GM19328 (cell line): ENCODE measurements at regions not wholly inside any gene's neighbourhood (a gene's known extent, or its start where the extent isn't known, plus 50 kb on each side); places are given as distances from the start of the nearest gene placed in this dataset.
"Not testable (repeated sequence)": the region's sequence is repeated elsewhere in the genome, so short reads cannot be mapped to it uniquely, and the experiment has no call there.

ENCODE experiments used
- ATAC-seq: cut with Tn5 transposase; IDR thresholded peaks from one replicate; pipeline ENCODE4 v1.9.1; 2021; ENCODE audit warnings: mild to moderate bottlenecking, moderate library complexity; ENCODE audit not compliant: unreplicated experiment

- no peak for ATAC-seq
Measured at GRCh38 chr5:125433457-125433856, 687.0 kb upstream of the ZNF608 start.

- no peak for ATAC-seq
Measured at GRCh38 chr5:125439243-125439642, 692.8 kb upstream of the ZNF608 start.

DNA sequence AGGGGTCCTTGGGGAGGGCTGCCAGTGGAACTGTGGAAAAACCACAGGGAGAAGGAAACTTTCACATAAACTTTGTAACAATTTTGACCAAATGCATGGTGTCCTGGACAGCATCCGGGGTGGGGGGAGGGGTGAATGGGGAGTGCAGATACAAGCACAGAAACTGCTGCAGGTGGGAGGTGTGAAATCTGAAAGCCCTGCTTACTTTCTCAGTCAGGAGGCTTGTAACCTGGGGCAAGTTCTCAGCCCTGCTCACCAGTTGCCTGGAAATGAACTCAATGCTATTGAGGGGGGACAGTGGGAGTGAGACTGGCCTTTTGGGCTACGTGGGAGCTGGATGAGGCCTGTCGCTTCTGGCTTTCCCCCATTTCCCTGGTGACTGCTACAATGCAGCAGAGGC, 694.5 kb upstream of the ZNF608 start:
- no peak for ATAC-seq

DNA sequence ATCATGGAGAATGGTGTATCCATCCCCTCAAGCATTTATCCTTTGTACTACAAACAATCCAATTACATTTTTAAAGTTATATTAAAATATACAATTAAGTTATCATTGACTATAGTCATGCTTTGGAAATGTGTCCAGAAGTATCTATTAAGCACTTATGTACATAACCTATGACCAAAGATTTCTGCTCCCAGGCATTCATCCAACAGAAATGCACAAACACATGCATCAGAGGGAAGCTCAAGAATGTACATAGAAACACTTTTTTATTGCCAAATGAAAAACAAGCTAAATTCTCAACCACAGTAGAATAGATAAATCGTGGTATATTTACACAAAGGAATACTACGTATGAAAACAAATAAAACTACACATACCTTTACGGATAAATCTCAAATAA, 700.5 kb upstream of the ZNF608 start:
- ATAC-seq, result no peak

GRCh38 chr5:125450771-125451170, 704.3 kb upstream of the ZNF608 start:
- ATAC-seq, result no peak

DNA sequence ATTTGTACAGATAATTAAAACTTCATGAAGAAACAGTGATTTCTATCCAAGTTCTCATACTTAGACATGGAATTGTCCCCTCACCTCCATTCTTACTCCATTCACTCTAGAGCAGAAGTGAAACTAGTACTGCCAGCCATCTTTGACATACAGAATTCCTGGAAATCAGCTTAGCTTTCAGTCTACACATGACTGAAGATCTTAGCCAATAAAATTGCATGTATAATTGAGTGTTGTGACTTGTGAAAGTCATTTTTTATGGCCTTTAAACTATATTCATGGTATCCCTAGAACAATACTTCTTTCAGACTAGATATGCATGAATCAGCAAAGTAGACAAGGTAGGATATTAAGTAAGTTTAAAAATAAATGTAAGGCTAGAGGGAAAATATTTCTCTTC, 705.2 kb upstream of the ZNF608 start:
- no peak for ATAC-seq

DNA sequence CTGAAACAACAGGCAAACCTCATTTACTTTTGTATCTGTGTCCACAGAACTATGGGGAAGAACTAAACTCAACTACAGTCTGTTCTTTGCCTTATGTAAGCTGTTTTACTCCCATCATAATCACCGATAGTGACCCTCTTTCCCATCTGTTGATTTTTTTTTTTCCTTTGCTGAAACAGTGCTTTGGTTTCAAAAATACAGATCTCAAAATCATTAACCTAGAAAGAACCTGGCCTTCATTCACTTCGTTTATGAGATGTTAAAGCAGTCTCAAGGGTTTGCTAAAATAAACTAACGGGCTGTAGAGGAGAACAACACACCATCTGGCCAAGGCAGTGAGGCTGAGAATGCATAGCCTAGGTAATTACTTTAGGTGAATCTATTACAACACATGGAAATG, 706.6 kb upstream of the ZNF608 start:
- ATAC-seq, result no peak

DNA sequence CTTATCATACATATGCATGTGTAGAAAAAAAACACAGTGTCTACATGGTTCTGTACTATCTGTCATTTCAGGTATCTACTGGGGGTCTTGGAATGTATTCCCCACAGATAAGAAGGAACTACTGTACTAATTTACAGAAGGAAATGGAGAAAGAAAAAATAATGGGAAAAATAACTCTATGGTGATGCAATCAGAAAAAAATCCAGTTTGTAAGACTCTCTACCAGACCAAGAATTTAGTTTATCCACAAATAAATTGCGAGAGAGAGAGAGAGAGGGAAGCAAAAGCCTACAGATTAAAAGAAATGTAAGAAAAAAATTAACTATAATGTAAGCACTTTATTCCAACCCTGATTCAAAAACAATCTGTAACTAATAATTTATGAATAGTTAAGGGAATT, 708.6 kb upstream of the ZNF608 start:
- no peak for ATAC-seq

DNA sequence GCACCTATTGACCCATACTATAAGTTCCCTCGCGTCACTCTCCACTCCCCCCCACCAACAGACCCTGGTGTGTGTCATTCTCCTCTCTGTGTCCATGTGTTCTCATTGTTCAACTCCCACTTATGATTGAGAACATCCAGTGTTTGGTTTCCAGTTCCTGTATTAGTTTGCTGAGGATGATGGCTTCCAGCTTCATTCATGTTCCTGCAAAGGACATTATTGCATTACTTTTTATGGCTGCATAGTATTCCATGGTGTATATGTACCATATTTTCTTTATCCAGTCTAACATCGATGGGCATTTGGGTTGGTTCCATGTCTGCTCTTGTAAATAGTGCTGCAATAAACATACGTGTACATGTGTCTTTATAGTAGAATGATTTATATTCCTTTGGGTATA, 709.6 kb upstream of the ZNF608 start:
- ATAC-seq, result not testable (repeated sequence)

DNA sequence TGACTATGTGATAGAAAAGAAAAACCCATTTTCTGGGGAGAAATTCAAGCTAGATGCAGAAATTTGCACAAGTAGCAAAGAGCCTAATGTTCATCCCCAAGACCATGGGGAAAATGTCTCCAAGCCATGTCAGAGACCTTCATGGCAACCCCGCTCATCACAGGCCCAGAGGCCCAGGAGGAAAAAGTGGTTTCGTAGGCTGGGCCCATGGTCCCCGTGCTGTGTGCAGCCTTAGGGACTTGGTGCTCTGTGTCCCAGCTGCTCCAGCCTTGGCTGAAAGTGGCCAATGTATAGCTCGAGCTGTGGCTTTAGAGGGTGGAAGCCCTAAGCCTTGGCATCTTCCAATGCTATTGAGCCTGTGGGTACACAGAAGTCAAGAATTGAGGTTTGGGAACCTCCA, 711.2 kb upstream of the ZNF608 start:
- no peak for ATAC-seq

DNA sequence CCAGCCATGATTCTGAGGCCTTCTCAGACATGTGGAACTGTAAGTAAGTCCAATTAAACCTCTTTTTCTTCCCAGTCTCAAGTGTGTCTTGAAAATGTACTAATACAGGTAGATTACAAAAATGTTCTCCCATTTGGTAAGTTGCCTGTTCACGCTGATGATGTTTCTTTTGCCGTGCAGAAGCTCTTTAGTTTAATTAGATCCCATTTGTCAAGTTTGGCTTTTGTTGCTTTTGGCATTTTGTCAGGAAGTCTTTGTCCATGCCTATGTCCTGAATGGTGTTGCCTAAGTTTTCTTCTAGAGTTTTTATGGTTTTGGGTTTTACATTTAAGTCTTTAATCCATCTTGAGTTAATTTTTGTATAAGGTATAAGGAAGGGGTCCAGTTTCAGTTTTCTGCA, 712.5 kb upstream of the ZNF608 start:
- not testable (repeated sequence) for ATAC-seq

DNA sequence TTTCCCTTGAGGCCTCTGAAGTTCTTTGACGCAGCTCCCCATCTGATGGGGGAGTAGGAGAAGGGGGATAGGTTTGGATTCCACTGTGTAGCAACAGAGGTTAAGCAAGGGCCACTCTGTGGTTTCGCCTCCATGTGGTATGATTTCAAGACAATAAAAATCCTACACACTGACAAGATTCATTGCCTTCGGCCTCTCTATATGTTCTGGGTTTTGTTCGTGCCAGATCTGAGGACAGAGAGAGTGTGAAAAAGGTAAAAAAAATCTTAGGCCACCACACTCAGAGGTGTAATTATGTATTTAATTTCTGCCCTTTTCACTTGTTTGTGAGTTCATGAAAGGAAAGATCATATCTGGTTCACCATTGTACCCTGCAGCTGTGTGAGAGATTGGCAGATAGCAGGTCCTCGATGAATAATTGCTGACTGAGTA, 715.2 kb upstream of the ZNF608 start:
- no peak for ATAC-seq

DNA sequence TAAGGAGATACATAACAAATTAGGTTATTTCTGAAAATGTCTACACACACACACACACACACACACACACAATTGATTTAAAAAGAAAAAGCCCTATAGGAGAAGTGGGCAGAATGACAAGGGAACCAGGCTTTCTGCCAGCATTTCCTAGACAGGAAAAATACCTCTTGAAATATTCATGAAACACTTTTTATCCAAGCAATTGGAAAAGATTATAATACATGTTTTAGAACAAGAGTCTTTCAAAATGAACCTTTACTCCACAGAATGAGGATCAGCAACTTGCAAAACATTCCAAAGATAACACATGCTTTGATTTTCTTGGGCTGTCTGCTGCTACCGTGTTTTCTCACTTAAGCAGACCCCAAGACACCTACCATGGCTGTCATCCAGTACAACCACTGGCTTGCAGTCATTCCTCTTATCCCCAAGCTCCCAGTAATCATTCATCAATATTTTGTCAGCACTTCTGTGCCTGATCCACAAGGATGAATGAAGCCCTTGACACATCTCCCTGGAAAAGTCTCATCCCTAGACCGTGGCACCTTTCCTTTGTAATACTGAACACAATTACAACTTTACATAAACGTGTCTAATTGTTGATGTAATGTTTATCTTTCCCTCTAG, 717.1 kb upstream of the ZNF608 start:
- no peak for ATAC-seq

DNA sequence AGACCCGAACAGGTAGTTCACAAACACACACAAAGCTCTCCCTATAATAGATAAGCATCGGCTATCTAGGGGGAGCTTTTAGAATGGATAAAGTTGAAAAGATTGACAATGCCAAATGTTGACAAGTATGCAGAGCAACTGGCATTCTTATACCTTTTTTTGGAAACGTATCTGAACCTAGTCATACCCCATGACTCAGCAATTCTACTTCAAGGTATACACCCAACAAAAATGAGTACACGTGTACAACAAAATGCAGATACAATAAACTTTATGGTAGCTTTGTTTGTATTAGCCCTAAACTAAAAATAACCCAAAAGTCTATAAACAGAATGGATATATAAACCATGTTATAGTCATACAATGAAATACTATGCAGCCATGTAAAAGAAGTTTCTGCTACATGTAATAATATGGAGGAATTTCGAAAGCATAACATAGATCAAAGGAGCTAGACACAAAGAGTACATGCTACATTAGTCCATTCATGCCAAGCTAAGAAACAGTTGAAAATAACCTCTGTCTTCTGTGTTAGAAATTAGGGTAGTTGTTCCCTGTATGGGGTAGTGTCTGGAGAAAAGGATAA, 718.5 kb upstream of the ZNF608 start:
- no peak for ATAC-seq

DNA sequence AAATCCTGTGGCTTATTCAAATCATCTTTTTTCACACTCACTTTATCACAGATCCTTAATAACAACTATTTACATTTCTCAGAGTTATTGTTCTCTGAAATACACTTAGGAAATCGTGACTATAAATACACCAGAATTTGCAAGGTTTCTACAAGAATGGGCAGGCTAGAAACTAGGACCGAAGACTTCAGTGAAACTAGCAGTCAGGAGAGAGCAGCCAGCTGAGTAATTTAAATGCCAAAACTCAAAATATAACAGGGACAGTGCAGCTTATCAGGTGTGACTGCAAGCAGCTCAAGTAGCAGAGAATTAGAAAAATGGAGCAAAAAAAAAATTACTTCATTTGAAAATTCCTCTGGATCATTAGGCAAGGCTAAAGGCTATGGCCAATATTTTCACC, 719.3 kb upstream of the ZNF608 start:
- no peak for ATAC-seq

DNA sequence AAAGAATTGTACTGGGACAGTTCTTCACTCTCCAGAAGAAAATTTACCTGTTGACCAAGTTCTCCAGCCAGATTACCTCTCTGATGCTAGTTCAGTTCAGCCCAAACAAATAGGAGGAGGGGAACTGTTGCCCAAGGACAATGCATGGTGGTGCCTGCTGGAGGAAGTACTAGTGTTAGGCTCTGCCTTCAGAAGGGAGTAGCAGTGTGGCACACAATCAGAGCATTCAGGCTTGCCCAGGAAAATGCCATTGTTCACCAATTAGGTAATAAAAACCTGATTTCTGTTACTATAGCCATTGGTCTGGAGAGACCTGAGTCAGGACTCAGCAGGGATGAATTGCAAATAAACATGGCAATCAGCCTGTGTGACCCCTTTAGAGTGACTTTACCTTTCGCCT, 720.8 kb upstream of the ZNF608 start:
- no peak for ATAC-seq

DNA sequence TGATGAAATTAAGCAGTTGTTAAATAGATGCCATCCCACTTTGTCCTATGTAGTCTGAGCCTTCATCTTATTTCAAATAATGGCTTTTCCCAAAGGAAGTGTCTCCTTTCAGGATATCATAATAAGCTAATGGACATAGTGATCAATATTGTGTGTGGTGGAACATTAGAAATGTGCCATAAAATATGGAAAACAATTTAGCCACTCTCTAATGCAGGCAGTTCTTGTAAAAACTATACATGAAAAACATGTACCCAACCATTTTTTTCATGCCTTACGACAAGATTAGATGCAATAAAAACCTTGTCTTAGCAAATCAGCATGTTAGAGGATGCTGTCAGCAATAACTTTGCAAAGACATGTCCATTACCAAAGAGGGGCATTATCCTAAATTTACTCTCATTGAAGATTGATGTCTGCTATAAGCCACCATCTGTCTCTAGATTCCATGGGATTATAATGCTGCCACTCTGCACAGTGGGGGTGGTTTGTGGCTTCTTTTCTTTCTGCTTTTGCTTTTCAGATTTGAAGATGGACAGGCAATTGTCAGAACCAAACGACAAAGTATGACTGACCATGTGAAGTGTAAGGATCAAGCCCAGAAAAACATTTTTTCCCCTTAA, 724.0 kb upstream of the ZNF608 start:
- ATAC-seq, result no peak

DNA sequence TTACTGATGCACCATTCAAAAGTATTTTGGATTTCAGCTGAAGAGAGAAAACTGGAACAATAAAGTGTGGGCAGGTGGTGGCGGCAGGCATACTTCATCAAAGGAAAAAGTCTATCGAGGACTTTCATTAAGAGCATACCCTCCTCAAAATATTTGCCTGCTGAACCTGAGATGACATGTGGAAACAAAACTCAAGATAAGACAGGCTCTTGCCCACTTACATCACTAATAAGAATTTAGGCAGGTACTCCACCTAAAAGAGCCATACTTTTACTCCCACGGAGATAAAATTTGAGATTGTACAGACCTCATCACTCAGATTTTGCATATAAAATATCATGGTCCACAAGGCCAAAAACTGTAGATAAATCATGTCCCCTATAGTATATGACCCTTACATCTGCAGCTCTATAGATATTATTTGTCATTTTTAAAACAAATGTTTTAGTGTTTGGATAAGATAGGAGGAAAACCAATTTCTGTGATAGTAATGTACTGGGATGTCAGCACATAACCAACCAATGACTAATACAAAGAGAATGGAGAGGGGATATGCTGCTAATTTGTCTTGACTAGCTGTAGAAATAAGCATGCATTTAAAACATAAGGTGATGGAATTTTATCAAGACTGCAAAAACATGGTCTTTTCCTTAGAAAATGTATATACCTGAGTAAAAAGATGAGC, 730.6 kb upstream of the ZNF608 start:
- ATAC-seq, result no peak

DNA sequence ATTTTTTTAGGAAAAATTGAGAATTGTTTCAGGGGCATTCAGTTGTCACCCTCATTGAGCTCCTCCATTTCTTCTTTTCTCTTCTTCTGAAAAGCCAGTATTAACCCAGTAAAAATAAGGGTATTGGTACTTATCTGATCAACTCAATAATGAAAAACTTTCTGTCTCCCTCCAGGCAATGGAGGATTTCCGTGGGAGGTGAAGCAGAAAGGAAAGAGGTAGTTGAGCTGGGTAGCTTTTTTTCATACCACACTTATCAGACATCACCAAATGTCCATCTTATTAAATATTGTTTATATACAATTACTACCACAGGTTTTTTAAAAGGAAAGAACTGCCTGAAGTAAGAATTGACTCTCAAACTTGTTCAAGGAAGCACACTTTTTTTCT, 731.1 kb upstream of the ZNF608 start:
- no peak for ATAC-seq

GRCh38 chr5:125478599-125478998, 732.2 kb upstream of the ZNF608 start:
- ATAC-seq, result no peak

DNA sequence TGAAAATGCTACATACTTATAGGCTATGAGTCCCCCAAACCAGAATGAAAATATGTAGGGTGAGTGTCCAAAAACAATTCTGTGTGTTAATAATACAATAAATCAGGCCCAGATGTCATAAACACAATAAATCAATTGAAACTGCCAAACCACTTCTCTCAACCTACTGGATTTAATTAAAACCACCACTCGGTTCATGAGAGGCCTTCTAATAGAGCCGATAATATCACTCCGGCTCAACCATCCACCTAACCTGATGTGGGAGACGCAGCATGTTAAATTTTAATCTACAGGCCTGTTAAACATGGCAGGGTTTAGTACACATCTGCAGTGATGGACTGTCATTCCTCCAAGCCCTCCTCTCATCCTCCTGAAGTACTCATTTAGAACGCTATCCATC, 734.5 kb upstream of the ZNF608 start:
- ATAC-seq, result no peak
